DOHH2 (cell line): ENCODE measurements at regions not wholly inside any gene's neighbourhood (a gene's known extent, or its start where the extent isn't known, plus 50 kb on each side); places are given as distances from the start of the nearest gene placed in this dataset.
A peak's percentile ranks its signal among the peaks of the same experiment; 100 is the strongest.
"Not testable (repeated sequence)": the region's sequence is repeated elsewhere in the genome, so short reads cannot be mapped to it uniquely, and the experiment has no call there.

Experiments used
- H3F3A ChIP-seq: fragments of 200-600 bp; sonication (generic), shearing (Covaris generic); 2 replicates; pipeline ENCODE4 v1.6.0; 2016; ENCODE audit warnings: antibody characterized with exemption, mild to moderate bottlenecking; ENCODE audit not compliant: control insufficient read depth, insufficient read depth
- H3K27ac ChIP-seq: fragments of 200-600 bp; sonication (generic); 2 replicates; pipeline ENCODE4 v1.5.1; 2014; ENCODE audit warnings: low read depth, mild to moderate bottlenecking, low read length, moderate library complexity
- H3K27me3 ChIP-seq: fragments of 200-600 bp; sonication (generic); 2 replicates; pipeline ENCODE4 v1.6.1; 2014; ENCODE audit warnings: mild to moderate bottlenecking, low read length, mixed read lengths; ENCODE audit not compliant: control insufficient read depth
- H3K36me3 ChIP-seq: fragments of 200-600 bp; sonication (generic); 2 replicates; pipeline ENCODE4 v1.6.1; 2014; ENCODE audit warnings: mild to moderate bottlenecking, low read length, moderate library complexity, mixed read lengths; ENCODE audit not compliant: control insufficient read depth
- H3K4me1 ChIP-seq: fragments of 200-600 bp; sonication (generic); 2 replicates; pipeline ENCODE4 v1.6.1; 2014; ENCODE audit warnings: mild to moderate bottlenecking, low read length, mixed read lengths; ENCODE audit not compliant: control insufficient read depth
- H3K4me2 ChIP-seq: fragments of 200-600 bp; sonication (generic); 2 replicates; pipeline ENCODE4 v1.6.0; 2014; ENCODE audit warnings: mild to moderate bottlenecking, low read length, moderate library complexity
- H3K4me3 ChIP-seq: fragments of 200-600 bp; sonication (generic); 2 replicates; pipeline ENCODE4 v1.5.1; 2014; ENCODE audit warnings: mild to moderate bottlenecking, low read length, mixed read lengths
- H3K79me2 ChIP-seq: fragments of 200-600 bp; sonication (generic); 2 replicates; pipeline ENCODE4 v1.6.1; 2014; ENCODE audit warnings: mild to moderate bottlenecking, low read length, mixed read lengths; ENCODE audit not compliant: control insufficient read depth
- H3K9me2 ChIP-seq: fragments of 200-600 bp; sonication (generic); replicated peaks from 2 replicates; pipeline ENCODE4 v1.6.1; 2014; ENCODE audit warnings: mild to moderate bottlenecking, low read length, mixed read lengths; ENCODE audit not compliant: control insufficient read depth
- H3K9me3 ChIP-seq: fragments of 200-600 bp; sonication (generic); 2 replicates; pipeline ENCODE4 v1.6.1; 2014; ENCODE audit warnings: antibody characterized with exemption, low read length, mixed read lengths; ENCODE audit not compliant: control insufficient read depth, insufficient read depth
- H4K20me1 ChIP-seq: fragments of 200-600 bp; sonication (generic); 2 replicates; pipeline ENCODE4 v1.6.0; 2014; ENCODE audit warnings: low read depth, mild to moderate bottlenecking, antibody characterized with exemption, low read length, moderate library complexity; ENCODE audit not compliant: control insufficient read depth, insufficient read depth
- TF ChIP-seq, protein P1 (sequence below): fragments of 200-600 bp; sonication (generic); IDR thresholded peaks from one replicate; pipeline ENCODE4 v1.5.1; 2014; ENCODE audit warnings: antibody characterized with exemption, mild to moderate bottlenecking, low read depth, low read length; ENCODE audit not compliant: poor library complexity, severe bottlenecking

DNA sequence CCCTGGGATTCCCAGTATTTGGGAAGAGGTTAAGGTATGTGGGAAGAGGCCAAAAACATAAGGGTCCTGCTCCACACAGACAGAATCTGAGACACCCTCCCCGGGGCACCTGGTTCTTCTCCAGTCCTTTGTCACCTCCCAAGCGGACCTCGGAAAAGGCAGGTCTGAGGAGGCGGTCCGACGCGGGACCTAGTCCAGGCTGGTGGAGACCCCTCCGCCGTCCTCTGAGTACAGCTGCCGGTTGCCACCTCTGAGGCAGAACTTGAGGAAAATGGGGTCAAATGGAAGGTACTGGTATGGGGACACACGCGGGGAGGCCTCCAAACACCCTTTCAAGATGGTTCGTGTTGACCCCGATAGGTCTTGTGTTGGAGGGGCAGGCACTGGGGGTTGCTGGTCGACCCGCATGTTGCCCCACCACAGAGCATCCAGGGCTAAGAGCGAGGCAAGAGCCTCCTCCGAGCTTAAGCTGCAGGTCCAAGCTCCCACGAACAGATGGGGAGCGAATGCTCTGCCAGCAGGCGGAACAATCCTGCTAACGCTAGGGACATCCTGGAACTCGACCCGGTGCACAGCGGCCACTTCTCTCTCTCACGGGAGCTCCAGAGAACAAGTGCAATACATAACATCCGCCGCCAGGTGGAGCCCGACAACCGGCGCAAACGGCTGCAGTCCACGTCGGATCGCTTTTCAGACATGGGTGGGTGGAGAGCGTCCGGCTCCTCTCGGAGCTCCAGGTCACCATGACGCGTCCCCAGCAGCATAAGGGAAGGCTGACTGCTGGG is 559.8 kb downstream of the SPATA31A6 start:
- Histone ChIP-seq H3K4me2 (peak overlapping the region; percentile 40; the same call in 1 of the 2 replicates), H3K4me3 (peak overlapping the region; percentile 41; the same call in 1 of the 2 replicates)
- not testable (repeated sequence) for H3K36me3 ChIP-seq, H3K4me1 ChIP-seq, H3K27me3 ChIP-seq, H3K9me2 ChIP-seq, H3F3A ChIP-seq, H3K27ac ChIP-seq, H4K20me1 ChIP-seq, H3K79me2 ChIP-seq, H3K9me3 ChIP-seq
- TF ChIP-seq, protein P1, sequence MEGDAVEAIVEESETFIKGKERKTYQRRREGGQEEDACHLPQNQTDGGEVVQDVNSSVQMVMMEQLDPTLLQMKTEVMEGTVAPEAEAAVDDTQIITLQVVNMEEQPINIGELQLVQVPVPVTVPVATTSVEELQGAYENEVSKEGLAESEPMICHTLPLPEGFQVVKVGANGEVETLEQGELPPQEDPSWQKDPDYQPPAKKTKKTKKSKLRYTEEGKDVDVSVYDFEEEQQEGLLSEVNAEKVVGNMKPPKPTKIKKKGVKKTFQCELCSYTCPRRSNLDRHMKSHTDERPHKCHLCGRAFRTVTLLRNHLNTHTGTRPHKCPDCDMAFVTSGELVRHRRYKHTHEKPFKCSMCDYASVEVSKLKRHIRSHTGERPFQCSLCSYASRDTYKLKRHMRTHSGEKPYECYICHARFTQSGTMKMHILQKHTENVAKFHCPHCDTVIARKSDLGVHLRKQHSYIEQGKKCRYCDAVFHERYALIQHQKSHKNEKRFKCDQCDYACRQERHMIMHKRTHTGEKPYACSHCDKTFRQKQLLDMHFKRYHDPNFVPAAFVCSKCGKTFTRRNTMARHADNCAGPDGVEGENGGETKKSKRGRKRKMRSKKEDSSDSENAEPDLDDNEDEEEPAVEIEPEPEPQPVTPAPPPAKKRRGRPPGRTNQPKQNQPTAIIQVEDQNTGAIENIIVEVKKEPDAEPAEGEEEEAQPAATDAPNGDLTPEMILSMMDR: peak; percentile 71

DNA sequence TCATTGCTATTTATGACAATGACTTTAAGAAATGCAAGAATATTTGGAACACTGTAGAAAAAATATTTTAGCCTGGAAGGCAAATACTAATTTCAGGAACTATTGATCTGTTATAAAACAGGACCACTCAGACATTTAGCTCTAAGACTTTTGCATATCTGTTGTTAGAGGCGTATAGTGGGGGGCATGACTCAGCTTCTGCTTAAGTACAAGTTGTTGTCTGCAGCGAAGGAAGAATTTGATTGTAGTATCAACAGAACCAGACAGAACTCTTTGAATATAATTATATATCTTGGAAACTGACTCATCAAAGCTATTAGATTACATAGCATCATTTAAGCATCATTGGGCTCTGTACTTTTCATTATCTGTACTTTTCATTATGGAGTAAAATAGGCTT is 573.8 kb downstream of the SPATA31A6 start:
- H3K4me3 ChIP-seq, H3K79me2 ChIP-seq, H3K27me3 ChIP-seq: not testable (repeated sequence)

DNA sequence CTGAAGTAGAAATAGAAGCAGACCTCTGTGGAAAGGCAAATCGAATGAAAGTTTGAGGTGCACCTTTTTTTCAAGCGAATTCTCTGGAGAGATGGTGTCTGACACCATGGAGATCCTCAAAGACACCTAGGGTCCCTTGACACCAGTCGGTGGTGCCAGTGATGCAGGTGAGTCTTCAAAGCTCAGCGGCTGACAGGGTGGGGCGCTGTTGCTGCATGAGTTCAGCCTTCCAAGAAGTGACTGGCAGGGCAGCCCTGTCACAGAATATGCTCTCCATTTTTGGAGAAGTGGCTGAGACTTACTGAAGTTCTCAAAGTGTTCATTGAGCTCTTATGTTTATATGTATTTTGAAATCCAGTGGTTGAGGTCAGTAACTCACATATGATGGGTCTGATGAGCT is 575.9 kb downstream of the SPATA31A6 start:
- not testable (repeated sequence) for H3K4me1 ChIP-seq, H3K36me3 ChIP-seq, H4K20me1 ChIP-seq, H3K27me3 ChIP-seq, H3K4me3 ChIP-seq, H3F3A ChIP-seq, H3K4me2 ChIP-seq, H3K27ac ChIP-seq, H3K9me3 ChIP-seq, H3K9me2 ChIP-seq, H3K79me2 ChIP-seq

More for the DNA sequence above, 573.8 kb downstream of the SPATA31A6 start:
- H3K36me3 ChIP-seq, H3K9me2 ChIP-seq, H4K20me1 ChIP-seq, H3K4me1 ChIP-seq, H3F3A ChIP-seq, H3K9me3 ChIP-seq, H3K4me2 ChIP-seq, H3K27ac ChIP-seq: not testable (repeated sequence)

DNA sequence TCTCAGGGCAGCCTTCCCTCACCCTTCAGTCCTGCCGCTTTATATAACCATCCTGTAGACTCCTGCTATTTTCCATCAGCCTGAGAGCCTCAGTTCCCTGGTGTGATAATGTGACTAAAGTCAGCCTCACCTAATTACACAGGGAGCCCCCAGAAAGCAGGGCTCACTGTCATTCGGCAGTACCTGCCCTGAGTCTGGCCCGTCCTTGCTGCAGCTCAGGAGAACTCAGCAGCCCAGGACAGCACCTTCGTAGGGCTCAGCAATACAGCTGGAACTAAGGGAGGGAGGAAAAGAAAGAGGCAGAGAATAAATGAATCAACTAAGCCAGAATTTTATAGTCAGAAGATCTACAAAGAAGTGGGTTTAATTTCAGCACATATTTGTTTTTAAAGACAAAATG is 598.7 kb downstream of the SPATA31A6 start:
- not testable (repeated sequence) for H3K4me3 ChIP-seq, H3K27ac ChIP-seq, H3K27me3 ChIP-seq, H3K9me2 ChIP-seq, H3K4me2 ChIP-seq, H4K20me1 ChIP-seq, H3K36me3 ChIP-seq, H3K9me3 ChIP-seq, H3F3A ChIP-seq, H3K4me1 ChIP-seq, H3K79me2 ChIP-seq

DNA sequence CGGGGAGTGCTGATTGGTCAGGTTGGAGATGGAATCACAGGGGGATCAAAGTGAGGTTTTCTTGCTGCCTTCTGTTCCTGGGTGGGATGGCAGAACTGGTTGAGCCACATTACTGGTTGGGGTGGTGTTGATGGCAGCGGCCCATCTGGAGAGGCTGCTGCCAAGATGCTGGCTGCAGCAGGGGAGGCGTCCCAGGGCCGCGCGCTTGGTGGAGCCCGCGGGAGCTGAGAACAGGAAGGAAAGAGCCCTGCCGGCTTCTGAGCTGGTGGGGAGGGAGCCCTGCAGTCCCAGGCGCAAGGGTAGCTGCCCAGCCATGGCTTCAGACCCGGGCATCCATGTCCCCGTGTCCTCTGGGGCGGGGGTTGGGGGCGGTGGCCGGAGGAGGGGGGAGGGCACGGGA is 609.3 kb downstream of the SPATA31A6 start:
- H3K4me2 ChIP-seq, H3K27ac ChIP-seq, H3K9me2 ChIP-seq, H3K27me3 ChIP-seq, H3K79me2 ChIP-seq, H3K4me3 ChIP-seq, H4K20me1 ChIP-seq, H3K9me3 ChIP-seq, H3K36me3 ChIP-seq, H3F3A ChIP-seq, H3K4me1 ChIP-seq: not testable (repeated sequence)
